ENCODE measurements at regions not wholly inside any gene's neighbourhood (a gene's known extent, or its start where the extent isn't known, plus 50 kb on each side); places are given as distances from the start of the nearest gene placed in this dataset.
"Not testable (repeated sequence)": the region's sequence is repeated elsewhere in the genome, so short reads cannot be mapped to it uniquely, and the experiment has no call there.

- intact Hi-C loops (cut with DNase I) = no loop called here
- WGBS, 4 donors = 69 to 79% (median 73%) methylated on average over 4 of the region's 4 CpGs
- TF ChIP-seq POLR2A (IDR thresholded peaks at IDR 0.05) = no peak
- TF ChIP-seq CTCF (IDR thresholded peaks at IDR 0.05) = no peak
- no peak overlapping the region for H3K4me3 ChIP-seq
- no peaks in the 10 kb centered on the region for H3K36me3 ChIP-seq (replicated peaks in 1 of 2)
- no peak for DNase-seq
- no peaks in the 10 kb centered on the region for H3K9me3 ChIP-seq (replicated peaks in 1 of 3)
- no peaks in the 10 kb centered on the region for H3K27me3 ChIP-seq
- H3K4me1 ChIP-seq (replicated peaks in 1 of 2) = no peaks in the 10 kb centered on the region
- no peak overlapping the region for H3K27ac ChIP-seq
Observed at GRCh38 chr3:110504901-110505300, 566.7 kb upstream of the NECTIN3 start.

- no peak for DNase-seq
- H3K4me1 ChIP-seq (replicated peaks in 1 of 2) = no peaks in the 10 kb centered on the region
- no peak overlapping the region for H3K4me3 ChIP-seq
- no peak for TF ChIP-seq CTCF (IDR thresholded peaks at IDR 0.05)
- TF ChIP-seq POLR2A (IDR thresholded peaks at IDR 0.05) = no peak
- H3K27me3 ChIP-seq = no peaks in the 10 kb centered on the region
- H3K36me3 ChIP-seq (replicated peaks in 1 of 2) = no peaks in the 10 kb centered on the region
- no peak overlapping the region for H3K27ac ChIP-seq
- H3K9me3 ChIP-seq (replicated peaks in 1 of 3) = no peaks in the 10 kb centered on the region
- WGBS, 4 donors = 77 to 92% (median 81%) methylated on average over 4 of the region's 4 CpGs
- intact Hi-C loops (cut with DNase I) = no loop called here
Observed at GRCh38 chr3:110506890-110507289, 564.7 kb upstream of the NECTIN3 start.

- H3K27me3 ChIP-seq; H3K27ac ChIP-seq; H3K9me3 ChIP-seq (replicated peaks in 1 of 3); H3K4me1 ChIP-seq (replicated peaks in 1 of 2); H3K36me3 ChIP-seq (replicated peaks in 1 of 2); intact Hi-C loops (cut with DNase I); DNase-seq; H3K4me3 ChIP-seq: not testable (repeated sequence)
Observed at GRCh38 chr3:110507570-110507969, 564.0 kb upstream of the NECTIN3 start.

GRCh38 chr3:110512961-110513360 is 558.7 kb upstream of the NECTIN3 start:
- Histone ChIP-seq H3K27me3 (no peaks in the 10 kb centered on the region), H3K4me3 (no peak overlapping the region), H3K27ac (no peak overlapping the region), H3K4me1 (replicated peaks in 1 of 2) (no peaks in the 10 kb centered on the region), H3K9me3 (replicated peaks in 1 of 3) (no peaks in the 10 kb centered on the region), H3K36me3 (replicated peaks in 1 of 2) (no peaks in the 10 kb centered on the region)
- DNase-seq = no peak
- WGBS, 4 donors = 59 to 69% (median 64%) methylated on average over 3 of the region's 3 CpGs
- intact Hi-C loops (cut with DNase I) = no loop called here
- TF ChIP-seq POLR2A (IDR thresholded peaks at IDR 0.05) (no peak), CTCF (IDR thresholded peaks at IDR 0.05) (no peak)

GRCh38 chr3:110518031-110518430 is 553.6 kb upstream of the NECTIN3 start:
- no peak overlapping the region for H3K27ac ChIP-seq
- no peak for DNase-seq
- no peak overlapping the region for H3K4me3 ChIP-seq
- intact Hi-C loops (cut with DNase I) = no loop called here
- no peaks in the 10 kb centered on the region for H3K4me1 ChIP-seq (replicated peaks in 1 of 2)
- H3K27me3 ChIP-seq = no peaks in the 10 kb centered on the region
- WGBS, 4 donors = 52 to 65% (median 62%) methylated on average over 1 of the region's 1 CpG
- no peaks in the 10 kb centered on the region for H3K9me3 ChIP-seq (replicated peaks in 1 of 3)
- H3K36me3 ChIP-seq (replicated peaks in 1 of 2) = no peaks in the 10 kb centered on the region
- TF ChIP-seq POLR2A (IDR thresholded peaks at IDR 0.05) = no peak
- TF ChIP-seq CTCF (IDR thresholded peaks at IDR 0.05) = no peak
